SK-N-SH (cell line): ENCODE measurements at regions not wholly inside any gene's neighbourhood (a gene's known extent, or its start where the extent isn't known, plus 50 kb on each side); places are given as distances from the start of the nearest gene placed in this dataset.

Experiments used
- CHD2 ChIP-seq: fragments of 150-350 bp; IDR thresholded peaks from 2 replicates; pipeline ENCODE4 v1.6.1; 2018; ENCODE audit warnings: low read length; ENCODE audit not compliant: partially characterized antibody
- EP300 ChIP-seq, 2 experiments: IDR thresholded peaks; 2 replicates each; pipeline versions ENCODE4 v1.4.0 to v1.6.1; 2012; ENCODE audit warnings: borderline replicate concordance in 1 of 2, low read depth in 1 of 2, low read length in 1 of 2
- GABPA ChIP-seq: IDR thresholded peaks from 2 replicates; pipeline ENCODE4 v1.4.0; 2012; ENCODE audit warnings: low read depth, mild to moderate bottlenecking
- GATA2 ChIP-seq: sonication (generic); formaldehyde crosslinking; IDR thresholded peaks from 2 replicates; pipeline ENCODE4 v1.5.0; 2020; ENCODE audit warnings: mild to moderate bottlenecking, missing genetic modification reagents
- PBX3 ChIP-seq: IDR thresholded peaks from 2 replicates; pipeline ENCODE4; 2012
- RAD21 ChIP-seq: IDR thresholded peaks from 2 replicates; pipeline ENCODE4 v1.6.1; 2012; ENCODE audit warnings: mild to moderate bottlenecking, low read length
- REST ChIP-seq: IDR thresholded peaks from 2 replicates; pipeline ENCODE4 v1.6.1; 2012; ENCODE audit warnings: mild to moderate bottlenecking, low read depth, low read length, moderate library complexity
- TAF1 ChIP-seq: IDR thresholded peaks from 2 replicates; pipeline ENCODE4 v1.6.1; 2012; ENCODE audit warnings: low read depth, mild to moderate bottlenecking, low read length, moderate library complexity, borderline replicate concordance
- YY1 ChIP-seq: IDR thresholded peaks from 2 replicates; pipeline ENCODE4 v1.4.0; 2012; ENCODE audit warnings: low read depth, mild to moderate bottlenecking
- TF ChIP-seq, protein P1 (sequence below): fragments of 200-600 bp; sonication (generic); IDR thresholded peaks from 2 replicates; pipeline ENCODE4 v1.6.1; 2017; ENCODE audit warnings: antibody characterized with exemption, mild to moderate bottlenecking, moderate library complexity
- TF ChIP-seq, protein P2 (sequence below): IDR thresholded peaks from 2 replicates; pipeline ENCODE4 v1.4.0; 2012; ENCODE audit warnings: low read depth, borderline replicate concordance
- TF ChIP-seq, protein P3 (sequence below): IDR thresholded peaks from 2 replicates; pipeline ENCODE4 v1.4.0; 2012; ENCODE audit warnings: low read depth

GRCh38 chr10:2962194-2962593 lies 105.2 kb upstream of the PFKP start:
- TF ChIP-seq REST (no peak), PBX3 (no peak), GATA2 (no peak), EP300 (IDR thresholded peaks at IDR 0.05; ENCODE audit: borderline replicate concordance in 1 of 2, low read depth in 1 of 2, low read length in 1 of 2) (no peak), TAF1 (no peak), YY1 (no peak), CHD2 (no peak), GABPA (no peak), RAD21 (no peak)
- TF ChIP-seq, protein P1, sequence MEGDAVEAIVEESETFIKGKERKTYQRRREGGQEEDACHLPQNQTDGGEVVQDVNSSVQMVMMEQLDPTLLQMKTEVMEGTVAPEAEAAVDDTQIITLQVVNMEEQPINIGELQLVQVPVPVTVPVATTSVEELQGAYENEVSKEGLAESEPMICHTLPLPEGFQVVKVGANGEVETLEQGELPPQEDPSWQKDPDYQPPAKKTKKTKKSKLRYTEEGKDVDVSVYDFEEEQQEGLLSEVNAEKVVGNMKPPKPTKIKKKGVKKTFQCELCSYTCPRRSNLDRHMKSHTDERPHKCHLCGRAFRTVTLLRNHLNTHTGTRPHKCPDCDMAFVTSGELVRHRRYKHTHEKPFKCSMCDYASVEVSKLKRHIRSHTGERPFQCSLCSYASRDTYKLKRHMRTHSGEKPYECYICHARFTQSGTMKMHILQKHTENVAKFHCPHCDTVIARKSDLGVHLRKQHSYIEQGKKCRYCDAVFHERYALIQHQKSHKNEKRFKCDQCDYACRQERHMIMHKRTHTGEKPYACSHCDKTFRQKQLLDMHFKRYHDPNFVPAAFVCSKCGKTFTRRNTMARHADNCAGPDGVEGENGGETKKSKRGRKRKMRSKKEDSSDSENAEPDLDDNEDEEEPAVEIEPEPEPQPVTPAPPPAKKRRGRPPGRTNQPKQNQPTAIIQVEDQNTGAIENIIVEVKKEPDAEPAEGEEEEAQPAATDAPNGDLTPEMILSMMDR = no peak
- TF ChIP-seq, protein P2, sequence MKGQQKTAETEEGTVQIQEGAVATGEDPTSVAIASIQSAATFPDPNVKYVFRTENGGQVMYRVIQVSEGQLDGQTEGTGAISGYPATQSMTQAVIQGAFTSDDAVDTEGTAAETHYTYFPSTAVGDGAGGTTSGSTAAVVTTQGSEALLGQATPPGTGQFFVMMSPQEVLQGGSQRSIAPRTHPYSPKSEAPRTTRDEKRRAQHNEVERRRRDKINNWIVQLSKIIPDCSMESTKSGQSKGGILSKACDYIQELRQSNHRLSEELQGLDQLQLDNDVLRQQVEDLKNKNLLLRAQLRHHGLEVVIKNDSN = no peak
- TF ChIP-seq, protein P3, sequence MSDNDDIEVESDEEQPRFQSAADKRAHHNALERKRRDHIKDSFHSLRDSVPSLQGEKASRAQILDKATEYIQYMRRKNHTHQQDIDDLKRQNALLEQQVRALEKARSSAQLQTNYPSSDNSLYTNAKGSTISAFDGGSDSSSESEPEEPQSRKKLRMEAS = no peak
